ENCODE measurements at regions not wholly inside any gene's neighbourhood (a gene's known extent, or its start where the extent isn't known, plus 50 kb on each side); places are given as distances from the start of the nearest gene placed in this dataset.
"Not testable (repeated sequence)": the region's sequence is repeated elsewhere in the genome, so short reads cannot be mapped to it uniquely, and the experiment has no call there.

GRCh38 chrX:47712675-47713074 lies 53.7 kb upstream of the UXT start:
- not testable (repeated sequence) for TF ChIP-seq RARB (CRISPR knock-in tag; IDR thresholded peaks at IDR 0.05); ZNF70 (CRISPR knock-in tag; IDR thresholded peaks at IDR 0.05); ZFP3 (CRISPR knock-in tag; IDR thresholded peaks at IDR 0.05); PATZ1 (CRISPR knock-in tag; IDR thresholded peaks at IDR 0.05; ENCODE audit: borderline replicate concordance); GLIS3 (CRISPR knock-in tag; IDR thresholded peaks at IDR 0.05); CREB5 (CRISPR knock-in tag; IDR thresholded peaks at IDR 0.05; ENCODE audit: low read depth); ESRRG (CRISPR knock-in tag; IDR thresholded peaks at IDR 0.05); ZC3H10 (CRISPR knock-in tag; IDR thresholded peaks at IDR 0.05)
